Keratinocyte (primary cell): ENCODE measurements at regions not wholly inside any gene's neighbourhood (a gene's known extent, or its start where the extent isn't known, plus 50 kb on each side); places are given as distances from the start of the nearest gene placed in this dataset.

ENCODE experiments used
- DNase-seq: peaks from one replicate; pipeline ENCODE4 v3.0.0-alpha.2; 2011; ENCODE audit warnings: low read depth, missing footprints, low spot score
- FAIRE-seq: peaks from 2 replicates; lab custom pipeline; 2011; peaks lifted over from hg19 to GRCh38; lab: Jason Lieb, UNC
- H2AFZ ChIP-seq: 2 replicates; pipeline ENCODE4 v1.6.0; 2012; ENCODE audit warnings: low read length, control low read depth, inconsistent platforms; ENCODE audit not compliant: control insufficient read depth
- H3K27ac ChIP-seq: 2 replicates; pipeline ENCODE4 v1.5.1; 2011; ENCODE audit warnings: low read length; ENCODE audit not compliant: control insufficient read depth, insufficient read depth
- H3K27me3 ChIP-seq: 3 replicates; pipeline ENCODE4 v1.6.0; 2011; ENCODE audit warnings: low read length; ENCODE audit not compliant: control insufficient read depth, insufficient read depth; ENCODE audit errors: extremely low read depth
- H3K36me3 ChIP-seq, 2 experiments: 2 replicates in 1 of 2; 3 replicates in 1 of 2; pipeline ENCODE4 v1.5.1; 2011; ENCODE audit warnings: low read length in 2 of 2, mild to moderate bottlenecking in 1 of 2; ENCODE audit not compliant: control insufficient read depth in 2 of 2, insufficient read depth in 2 of 2; ENCODE audit errors: extremely low read depth in 1 of 2
- H3K4me1 ChIP-seq: 3 replicates; pipeline ENCODE4 v1.5.1; 2011; ENCODE audit warnings: low read length; ENCODE audit not compliant: control insufficient read depth, insufficient read depth; ENCODE audit errors: extremely low read depth
- H3K4me2 ChIP-seq: 3 replicates; pipeline ENCODE4 v1.6.0; 2011; ENCODE audit warnings: low read depth, low read length; ENCODE audit not compliant: control insufficient read depth, insufficient read depth; ENCODE audit errors: extremely low read depth
- H3K4me3 ChIP-seq, 3 experiments: fragments of 200-600 bp in 1 of 3; sonication (generic) in 1 of 3; 2 replicates in 2 of 3; 3 replicates in 1 of 3; pipeline ENCODE4 v1.5.1; 2011 to 2016; ENCODE audit warnings: low read length in 3 of 3, mild to moderate bottlenecking in 3 of 3, control low read depth in 2 of 3, inconsistent platforms in 1 of 3, low read depth in 1 of 3, mixed read lengths in 1 of 3, mixed run types in 1 of 3, moderate library complexity in 1 of 3; ENCODE audit not compliant: control insufficient read depth in 2 of 3, insufficient read depth in 2 of 3; ENCODE audit errors: extremely low read depth in 1 of 3
- H3K79me2 ChIP-seq: 2 replicates; pipeline ENCODE4 v1.6.0; 2012; ENCODE audit warnings: low read length; ENCODE audit not compliant: control insufficient read depth, insufficient read depth
- H3K9ac ChIP-seq: 3 replicates; pipeline ENCODE4 v1.6.0; 2011; ENCODE audit warnings: low read length; ENCODE audit not compliant: control insufficient read depth, insufficient read depth; ENCODE audit errors: extremely low read depth
- H3K9me1 ChIP-seq: 3 replicates; pipeline ENCODE4 v1.6.0; 2011; ENCODE audit warnings: low read length; ENCODE audit not compliant: control insufficient read depth, insufficient read depth; ENCODE audit errors: extremely low read depth
- H3K9me3 ChIP-seq: 2 replicates; pipeline ENCODE4 v1.5.1; 2012; ENCODE audit warnings: low read depth, low read length; ENCODE audit not compliant: control insufficient read depth
- H4K20me1 ChIP-seq: 3 replicates; pipeline ENCODE4 v1.6.0; 2011; ENCODE audit warnings: low read length; ENCODE audit not compliant: control insufficient read depth, insufficient read depth; ENCODE audit errors: extremely low read depth
- EZH2 ChIP-seq: IDR thresholded peaks from one replicate; pipeline ENCODE4 v1.6.1; 2012; ENCODE audit warnings: inconsistent platforms, mild to moderate bottlenecking, low read length, moderate library complexity
- dilution Hi-C: fragments of 300-500 bp; cut with MboI; formaldehyde crosslinking; loops from one replicate; pipeline ENCODE4 v1.7.0; 2020; ENCODE audit warnings: low sequenced_read_pairs; ENCODE audit not compliant: extremely low pct_ligation_motif_present
- TF ChIP-seq, protein P1 (sequence below), 3 experiments: IDR thresholded peaks in 1 of 3; conservative IDR thresholded peaks in 1 of 3; optimal IDR thresholded peaks in 1 of 3; 2 replicates in 2 of 3; 3 replicates in 1 of 3; pipeline versions ENCODE3 to v1.5.1; 2011; ENCODE audit warnings: low read length in 3 of 3, mild to moderate bottlenecking in 3 of 3, moderate library complexity in 2 of 3, control low read depth in 1 of 3, inconsistent platforms in 1 of 3; ENCODE audit not compliant: insufficient read depth in 2 of 3; ENCODE audit errors: extremely low read depth in 1 of 3

- no peak for DNase-seq
- dilution Hi-C loops, result no loop called here
These were observed 157.5 kb downstream of the TINAG start for GRCh38 chr6:54465649-54466300.

DNA sequence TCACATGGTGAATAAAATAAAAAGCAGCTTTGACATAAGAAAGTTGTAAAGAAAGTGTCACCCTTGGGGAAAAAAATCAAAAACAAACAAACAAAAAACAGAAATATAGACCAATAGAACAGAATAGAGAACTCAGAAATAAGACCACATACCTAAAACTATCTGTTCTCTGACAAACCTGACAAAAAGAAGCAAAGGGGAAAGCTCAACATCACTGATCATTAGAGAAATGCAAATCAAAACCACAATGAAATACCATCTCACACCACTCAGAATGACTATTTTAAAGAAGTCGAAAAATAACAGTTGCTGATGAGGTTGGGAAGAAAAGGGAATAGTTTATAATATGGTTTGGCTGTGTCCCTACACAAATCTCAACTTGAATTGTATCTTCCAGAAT, 159.1 kb downstream of the TINAG start:
- no peaks in the 10 kb centered on the region for H4K20me1 ChIP-seq
- TF ChIP-seq, protein P1, sequence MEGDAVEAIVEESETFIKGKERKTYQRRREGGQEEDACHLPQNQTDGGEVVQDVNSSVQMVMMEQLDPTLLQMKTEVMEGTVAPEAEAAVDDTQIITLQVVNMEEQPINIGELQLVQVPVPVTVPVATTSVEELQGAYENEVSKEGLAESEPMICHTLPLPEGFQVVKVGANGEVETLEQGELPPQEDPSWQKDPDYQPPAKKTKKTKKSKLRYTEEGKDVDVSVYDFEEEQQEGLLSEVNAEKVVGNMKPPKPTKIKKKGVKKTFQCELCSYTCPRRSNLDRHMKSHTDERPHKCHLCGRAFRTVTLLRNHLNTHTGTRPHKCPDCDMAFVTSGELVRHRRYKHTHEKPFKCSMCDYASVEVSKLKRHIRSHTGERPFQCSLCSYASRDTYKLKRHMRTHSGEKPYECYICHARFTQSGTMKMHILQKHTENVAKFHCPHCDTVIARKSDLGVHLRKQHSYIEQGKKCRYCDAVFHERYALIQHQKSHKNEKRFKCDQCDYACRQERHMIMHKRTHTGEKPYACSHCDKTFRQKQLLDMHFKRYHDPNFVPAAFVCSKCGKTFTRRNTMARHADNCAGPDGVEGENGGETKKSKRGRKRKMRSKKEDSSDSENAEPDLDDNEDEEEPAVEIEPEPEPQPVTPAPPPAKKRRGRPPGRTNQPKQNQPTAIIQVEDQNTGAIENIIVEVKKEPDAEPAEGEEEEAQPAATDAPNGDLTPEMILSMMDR (optimal IDR thresholded peaks at IDR 0.05 in 1 of 3, IDR thresholded peaks at IDR 0.05 in 1 of 3, conservative IDR thresholded peaks at IDR 0.05 in 1 of 3; ENCODE audit: extremely low read depth in 1 of 3, insufficient read depth in 2 of 3, low read length in 3 of 3), result no peak
- TF ChIP-seq EZH2, result no peak
- no peaks in the 10 kb centered on the region for H3K79me2 ChIP-seq

More at GRCh38 chr6:54465649-54466300, 157.5 kb downstream of the TINAG start:
- no peaks in the 10 kb centered on the region for H3K9me3 ChIP-seq
- no peak overlapping the region for H2AFZ ChIP-seq
- no peaks in the 10 kb centered on the region for H3K36me3 ChIP-seq
- no peak overlapping the region for H3K4me2 ChIP-seq
- no peak overlapping the region for H3K4me3 ChIP-seq
- H3K9ac ChIP-seq, result no peak overlapping the region
- H3K27me3 ChIP-seq, result no peaks in the 10 kb centered on the region
- peaks cover 2% of the 10 kb centered on the region for H3K9me1 ChIP-seq
- TF ChIP-seq, protein P1 (optimal IDR thresholded peaks at IDR 0.05 in 1 of 3, IDR thresholded peaks at IDR 0.05 in 1 of 3, conservative IDR thresholded peaks at IDR 0.05 in 1 of 3; ENCODE audit: extremely low read depth in 1 of 3, insufficient read depth in 2 of 3, low read length in 3 of 3), result no peak
- TF ChIP-seq EZH2, result no peak
- FAIRE-seq, result no peak
- no peak overlapping the region for H3K27ac ChIP-seq
- H3K4me1 ChIP-seq, result peaks cover 8% of the 10 kb centered on the region
- H4K20me1 ChIP-seq, result no peaks in the 10 kb centered on the region
- no peaks in the 10 kb centered on the region for H3K79me2 ChIP-seq

More for the DNA sequence above, 159.1 kb downstream of the TINAG start:
- no peak overlapping the region for H3K9ac ChIP-seq
- DNase-seq (no peak), FAIRE-seq (no peak)
- H3K4me2 ChIP-seq, result no peak overlapping the region
- no peaks in the 10 kb centered on the region for H3K36me3 ChIP-seq
- no peak overlapping the region for H3K27ac ChIP-seq
- no peaks in the 10 kb centered on the region for H3K27me3 ChIP-seq
- peaks cover 8% of the 10 kb centered on the region for H3K4me1 ChIP-seq
- no peaks in the 10 kb centered on the region for H3K9me3 ChIP-seq
- H3K9me1 ChIP-seq, result peaks cover 2% of the 10 kb centered on the region
- H2AFZ ChIP-seq, result no peak overlapping the region
- dilution Hi-C loops, result no loop called here
- H3K4me3 ChIP-seq, result no peak overlapping the region
